Psoas muscle (tissue), 7 donors: ENCODE measurements at regions not wholly inside any gene's neighbourhood (a gene's known extent, or its start where the extent isn't known, plus 50 kb on each side); places are given as distances from the start of the nearest gene placed in this dataset.

ENCODE experiments used
- ATAC-seq, 4 donors: fragments of 200-7000 bp; cut with Tn5 transposase; one replicate each; pipeline ENCODE4 v1.9.1; 2020; ENCODE audit warnings: moderate library complexity in 3 of 4, mild to moderate bottlenecking in 2 of 4
- DNase-seq, 2 donors: peaks; one replicate each; pipeline ENCODE4 v3.0.0-alpha.2; 2020
- H3K27ac ChIP-seq: fragments of 200-600 bp; one replicate; pipeline ENCODE4 v1.8.0; 2022
- H3K27me3 ChIP-seq, 3 donors: fragments of 200-600 bp in 1 of 3; one replicate each; pipeline versions ENCODE4 v1.6.1 to v1.8.0; 2013 to 2022; ENCODE audit warnings: low read length in 2 of 3, mild to moderate bottlenecking in 2 of 3, moderate library complexity in 1 of 3; ENCODE audit not compliant: insufficient read depth in 3 of 3
- H3K36me3 ChIP-seq, 2 donors: fragments of 200-600 bp in 1 of 2; one replicate each; pipeline versions ENCODE4 v1.6.1 to v1.8.0; 2013 to 2022; ENCODE audit warnings: low read depth in 1 of 2, mild to moderate bottlenecking in 1 of 2, moderate library complexity in 1 of 2; ENCODE audit not compliant: insufficient read depth in 1 of 2
- H3K4me1 ChIP-seq: fragments of 200-600 bp; one replicate; pipeline ENCODE4 v1.8.0; 2022
- H3K4me3 ChIP-seq: fragments of 200-600 bp; one replicate; pipeline ENCODE4 v1.8.0; 2022; ENCODE audit warnings: mild to moderate bottlenecking
- H3K9me3 ChIP-seq: fragments of 200-600 bp; one replicate; pipeline ENCODE4 v1.8.0; 2022
- CTCF ChIP-seq: fragments of 200-600 bp; IDR thresholded peaks from one replicate; pipeline ENCODE4 v1.8.0; 2022; ENCODE audit warnings: antibody characterized with exemption
- WGBS, 3 donors: extraction: QIAGEN DNeasy Blood & Tissue Kit; methylation state at CpG; one replicate each; pipeline versions ENCODE4 v1.1.6 to v1.1.7; 2013; 5-methylcytosine and 5-hydroxymethylcytosine counted together
- intact Hi-C, 2 donors: fragments of 100-400 bp; cut with DNase I; formaldehyde crosslinking; loops; one replicate each; pipeline versions ENCODE4 v1.11.0 to v1.14.2; 2022
- donor health status: healthy with polysubstance abuse.
- donor health status: DM: no; HTN: no; CAD: no; lungs with moderate emphysema.
- donor health status: Bipolar disorder and iron deficiency.
- donor health status: healthy.
- donor health status: DM: yes; HTN: yes; CAD: no.
- donor health status: DM: no; HTN: no; CAD: no.
- donor health status: DM: yes; HTN: yes; CAD: no.

- H3K27me3 ChIP-seq = no peaks in the 10 kb centered on the region
- no peaks in the 10 kb centered on the region for H3K36me3 ChIP-seq
- no peaks in the 10 kb centered on the region for H3K9me3 ChIP-seq
- WGBS, 3 donors = 69 to 75% (median 72%) methylated on average over 3 of the region's 3 CpGs
- H3K4me1 ChIP-seq = no peaks in the 10 kb centered on the region
- TF ChIP-seq CTCF = no peak
- no peak overlapping the region for H3K27ac ChIP-seq
- no peak overlapping the region for H3K4me3 ChIP-seq
- DNase-seq (no peak), ATAC-seq (no peak)
- intact Hi-C loops = loop anchor here in 1 of 2 donors (5.0 kb wide), 1 partner anchor 1982 kb away; no protein-coding TSS in a partner anchor
Measured at GRCh38 chr17:72233986-72234385, 113.2 kb downstream of the SOX9 start.

GRCh38 chr17:72234985-72235384 is 114.2 kb downstream of the SOX9 start:
- H3K27me3 ChIP-seq = no peaks in the 10 kb centered on the region
- ATAC-seq (no peak), DNase-seq (no peak)
- no peak overlapping the region for H3K27ac ChIP-seq
- no peaks in the 10 kb centered on the region for H3K4me1 ChIP-seq
- no peaks in the 10 kb centered on the region for H3K36me3 ChIP-seq
- no peak overlapping the region for H3K4me3 ChIP-seq
- H3K9me3 ChIP-seq = no peaks in the 10 kb centered on the region
- WGBS, 3 donors = 64 to 73% (median 64%) methylated on average over 5 of the region's 5 CpGs
- intact Hi-C loops = loop anchor here in 1 of 2 donors (5.0 kb wide), 1 partner anchor 1983 kb away; no protein-coding TSS in a partner anchor
- no peak for TF ChIP-seq CTCF

- Histone ChIP-seq H3K4me3 (no peak overlapping the region), H3K9me3 (no peaks in the 10 kb centered on the region), H3K27me3 (no peaks in the 10 kb centered on the region), H3K4me1 (no peaks in the 10 kb centered on the region), H3K27ac (no peak overlapping the region), H3K36me3 (no peaks in the 10 kb centered on the region)
- DNase-seq (no peak), ATAC-seq (no peak)
- intact Hi-C loops = no loop called here
- no peak for TF ChIP-seq CTCF
- 43 to 54% (median 49%) methylated on average over 13 of the region's 13 CpGs for WGBS, 3 donors
Measured at GRCh38 chr17:72236980-72237633, 116.3 kb downstream of the SOX9 start.

GRCh38 chr17:72238157-72238673 is 117.4 kb downstream of the SOX9 start:
- H3K27me3 ChIP-seq = no peaks in the 10 kb centered on the region
- H3K4me3 ChIP-seq = no peak overlapping the region
- no peak for TF ChIP-seq CTCF
- H3K27ac ChIP-seq = no peak overlapping the region
- no peaks in the 10 kb centered on the region for H3K9me3 ChIP-seq
- intact Hi-C loops = no loop called here
- DNase-seq (no peak), ATAC-seq (no peak)
- H3K36me3 ChIP-seq = no peaks in the 10 kb centered on the region
- no peaks in the 10 kb centered on the region for H3K4me1 ChIP-seq
- 79 to 80% (median 79%) methylated on average over 10 of the region's 10 CpGs for WGBS, 3 donors

- Histone ChIP-seq H3K4me3 (no peak overlapping the region), H3K27ac (no peak overlapping the region), H3K36me3 (no peaks in the 10 kb centered on the region), H3K9me3 (peaks cover 11% of the 10 kb centered on the region), H3K27me3 (no peaks in the 10 kb centered on the region), H3K4me1 (no peaks in the 10 kb centered on the region)
- no peak for TF ChIP-seq CTCF
- intact Hi-C loops = no loop called here
- no peak for DNase-seq
- 95 to 98% (median 97%) methylated on average over 5 of the region's 5 CpGs for WGBS, 3 donors
- ATAC-seq = no peak
Measured at GRCh38 chr17:72239548-72239947, 118.7 kb downstream of the SOX9 start.
